HG03439 (cell line): ENCODE measurements at regions not wholly inside any gene's neighbourhood (a gene's known extent, or its start where the extent isn't known, plus 50 kb on each side); places are given as distances from the start of the nearest gene placed in this dataset.

Source experiments
- ATAC-seq: cut with Tn5 transposase; IDR thresholded peaks from one replicate; pipeline ENCODE4 v1.9.1; 2021; ENCODE audit warnings: mild to moderate bottlenecking, moderate library complexity; ENCODE audit not compliant: unreplicated experiment

DNA sequence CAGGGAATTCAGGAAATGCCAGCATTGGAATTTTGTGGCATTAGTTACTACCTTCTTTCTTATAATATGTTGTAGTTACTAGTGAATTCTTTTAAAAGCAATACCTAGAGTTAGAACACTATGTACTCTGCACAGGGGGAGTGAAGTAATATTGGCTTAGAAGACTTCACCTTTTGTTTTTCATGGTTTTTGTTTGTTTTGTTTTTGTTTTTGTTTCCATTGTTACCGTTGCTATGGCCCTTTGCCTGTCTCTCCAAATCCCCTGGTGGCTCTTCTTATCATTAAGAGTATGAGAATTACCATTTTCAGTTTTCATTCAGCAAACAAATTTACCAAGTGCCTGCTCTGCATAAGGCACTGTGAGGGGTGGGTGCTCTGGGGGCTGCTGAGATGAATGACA lies 160.1 kb downstream of the HAUS1 start:
- no peak for ATAC-seq

DNA sequence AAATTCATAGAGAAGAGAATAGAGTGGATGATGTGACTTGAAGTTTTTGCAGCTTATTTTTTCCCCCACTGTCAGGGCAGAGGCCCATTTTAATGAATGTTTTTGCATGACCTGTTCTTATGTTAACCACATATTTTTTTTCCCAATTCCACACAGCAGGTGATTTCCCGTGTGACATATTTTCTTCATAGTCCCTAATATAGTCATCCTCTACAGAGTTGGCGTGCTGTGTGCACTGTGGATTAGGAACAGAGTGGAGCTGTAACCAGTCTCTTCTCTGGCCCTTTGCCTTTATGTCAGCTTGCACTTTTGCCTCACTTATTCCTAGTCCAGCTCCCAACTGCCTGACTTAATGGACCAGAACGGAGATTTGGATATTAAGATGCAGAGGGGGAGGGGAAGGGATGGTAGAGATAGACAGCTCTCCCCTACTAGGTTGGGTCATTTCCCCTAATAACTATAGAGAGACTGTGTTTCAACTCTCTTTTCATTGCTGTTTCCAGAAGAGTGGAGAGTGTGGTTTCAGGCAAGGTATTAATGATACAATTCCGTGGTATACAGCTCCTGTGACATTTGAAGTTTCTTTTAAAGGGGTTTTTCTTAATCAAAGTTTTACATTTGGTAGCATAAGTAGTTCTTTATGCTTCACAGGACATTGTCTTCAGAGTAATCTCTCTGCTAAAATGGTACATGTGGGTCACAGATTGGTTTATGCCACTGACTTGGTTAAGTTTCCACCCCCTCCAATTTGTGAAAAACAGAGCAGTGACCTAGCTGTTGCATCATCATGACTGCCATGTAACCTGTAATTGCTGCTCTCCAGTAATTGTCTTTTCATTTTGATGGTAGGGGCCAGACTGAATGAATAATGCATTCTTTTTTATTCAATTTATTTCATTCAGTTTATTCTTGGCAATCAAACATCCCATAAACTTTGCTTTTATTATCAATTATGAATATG lies 161.3 kb downstream of the HAUS1 start:
- ATAC-seq: no peak

DNA sequence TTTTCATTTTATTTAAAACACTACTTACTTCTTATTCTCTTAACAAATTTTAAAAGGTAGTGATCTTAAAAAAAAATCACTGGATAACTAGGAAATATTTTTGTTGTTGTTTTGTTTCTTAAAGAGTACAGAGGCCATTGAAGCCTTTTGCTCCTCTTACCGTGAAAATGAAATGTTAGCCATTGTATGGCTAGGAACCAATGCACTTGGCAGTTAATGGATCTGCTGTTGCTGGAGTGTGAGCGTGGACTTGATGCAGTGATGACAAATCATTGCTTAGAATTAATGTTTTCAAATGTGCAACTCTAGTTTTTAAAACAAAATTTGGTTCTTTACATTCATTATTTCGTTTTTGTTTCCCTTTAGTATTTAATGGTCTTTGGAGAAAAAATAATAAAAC lies 162.3 kb downstream of the HAUS1 start:
- no peak for ATAC-seq

DNA sequence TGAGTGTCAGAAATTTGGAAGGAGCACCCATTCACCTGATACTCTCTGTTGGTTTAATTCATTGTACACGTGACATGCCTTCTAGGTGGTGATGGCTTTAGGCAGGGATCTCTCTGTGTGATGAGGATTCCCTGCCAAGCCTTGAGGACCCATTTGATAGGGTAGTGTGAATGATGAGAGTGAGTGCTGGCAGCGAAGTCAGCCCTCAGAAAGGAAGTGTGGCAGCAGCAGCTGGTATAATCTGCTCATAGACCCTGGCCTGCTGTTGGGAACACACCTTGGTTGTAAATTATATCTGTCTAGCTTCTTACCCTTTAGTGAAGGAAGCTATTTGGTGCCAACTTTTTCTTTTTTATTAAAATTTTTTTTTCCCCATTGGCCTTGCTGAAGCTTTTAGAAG lies 164.5 kb downstream of the HAUS1 start:
- ATAC-seq: no peak

DNA sequence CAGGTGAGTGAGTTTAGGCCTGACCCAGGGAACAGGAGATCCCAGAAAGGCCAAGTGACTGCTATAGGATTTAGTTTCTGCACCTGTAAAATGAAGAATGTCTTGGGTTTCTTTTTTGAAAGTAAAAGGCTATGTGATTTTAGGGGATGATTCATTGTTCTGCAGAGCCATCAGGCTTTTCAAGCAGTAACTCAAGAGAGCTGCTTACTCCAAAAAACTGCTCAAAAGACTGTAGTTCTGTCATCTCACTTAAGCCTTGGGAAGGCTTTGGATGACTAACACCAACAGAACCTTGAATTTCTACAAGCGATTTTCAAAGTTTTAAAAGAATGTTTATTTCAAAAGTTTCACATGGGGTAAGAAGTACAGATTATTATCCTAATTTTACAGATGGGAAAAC lies 165.1 kb downstream of the HAUS1 start:
- no peak for ATAC-seq

DNA sequence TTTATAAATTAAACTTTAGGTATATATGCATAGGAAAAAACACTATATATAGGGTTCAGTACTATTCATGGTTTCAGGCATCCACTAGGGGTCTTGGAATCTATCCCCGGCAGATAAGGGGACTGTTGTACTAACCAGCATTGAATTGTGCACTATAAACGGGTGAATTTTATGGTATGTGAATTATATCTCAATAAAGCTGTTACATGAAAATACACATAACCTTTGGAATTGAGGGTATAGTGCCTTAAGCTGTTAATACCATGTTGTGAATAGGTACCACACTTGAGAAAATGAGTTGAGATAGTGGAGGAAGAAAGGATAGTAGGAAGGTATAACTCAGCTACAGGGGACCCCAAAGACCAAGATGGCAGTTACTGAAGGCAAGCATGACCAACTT lies 167.3 kb downstream of the HAUS1 start:
- no peak for ATAC-seq

DNA sequence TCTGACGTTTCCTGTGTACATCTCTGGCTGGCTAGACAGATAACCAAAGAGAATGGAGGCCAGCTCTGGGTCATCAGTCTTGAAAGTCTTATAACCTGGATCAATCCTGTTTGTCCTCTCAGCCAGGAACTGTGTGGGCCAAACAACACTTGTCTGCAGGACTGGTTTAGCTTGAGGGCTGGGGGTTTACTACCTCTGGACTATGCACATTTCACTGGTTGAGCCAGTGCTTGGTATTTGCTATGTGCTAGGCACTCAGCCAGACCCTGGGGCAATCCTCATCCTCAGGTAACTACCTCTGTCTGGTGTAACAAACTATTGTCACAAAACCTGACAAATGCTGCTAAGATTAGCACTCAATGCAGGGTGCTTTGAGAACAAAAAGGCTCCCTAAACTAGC lies 169.7 kb downstream of the HAUS1 start:
- no peak for ATAC-seq

DNA sequence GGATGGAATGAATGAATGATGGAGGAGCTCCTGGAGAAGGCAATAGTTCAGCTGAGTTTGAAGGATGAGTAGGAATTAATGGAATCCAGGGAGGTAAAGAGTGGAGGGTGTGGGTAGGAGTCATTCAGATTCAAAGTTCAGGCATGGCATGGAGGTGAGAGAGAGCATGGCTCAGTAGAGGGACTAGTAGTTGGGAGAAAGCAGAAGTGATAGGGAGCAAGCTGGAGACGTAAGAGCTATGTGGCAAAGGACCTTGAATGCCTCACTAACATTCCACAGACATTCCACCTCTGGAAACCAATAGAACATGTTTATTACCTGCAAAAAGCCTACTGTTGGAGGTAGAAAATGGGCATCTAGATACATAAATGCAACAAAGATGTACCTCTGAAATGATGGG lies 170.1 kb downstream of the HAUS1 start:
- no peak for ATAC-seq

DNA sequence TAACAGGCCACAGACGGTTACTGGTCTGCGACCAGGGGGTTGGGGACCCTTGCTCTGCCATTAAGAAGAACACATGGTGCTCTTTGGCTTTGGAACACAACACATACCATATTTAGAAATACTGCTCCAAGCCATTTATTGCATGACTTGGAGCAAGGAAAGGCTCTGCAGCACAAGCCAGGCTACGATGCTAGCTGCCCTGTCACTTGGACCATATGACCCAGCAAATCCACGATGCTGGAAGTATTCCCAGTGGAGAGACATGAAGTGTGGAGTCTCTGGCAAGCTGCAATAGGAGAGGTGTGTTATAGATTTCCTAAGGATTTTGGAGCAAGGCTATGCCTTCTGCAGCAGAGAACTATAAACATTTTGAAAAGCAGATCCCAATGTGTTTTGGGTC lies 171.2 kb downstream of the HAUS1 start:
- no peak for ATAC-seq

DNA sequence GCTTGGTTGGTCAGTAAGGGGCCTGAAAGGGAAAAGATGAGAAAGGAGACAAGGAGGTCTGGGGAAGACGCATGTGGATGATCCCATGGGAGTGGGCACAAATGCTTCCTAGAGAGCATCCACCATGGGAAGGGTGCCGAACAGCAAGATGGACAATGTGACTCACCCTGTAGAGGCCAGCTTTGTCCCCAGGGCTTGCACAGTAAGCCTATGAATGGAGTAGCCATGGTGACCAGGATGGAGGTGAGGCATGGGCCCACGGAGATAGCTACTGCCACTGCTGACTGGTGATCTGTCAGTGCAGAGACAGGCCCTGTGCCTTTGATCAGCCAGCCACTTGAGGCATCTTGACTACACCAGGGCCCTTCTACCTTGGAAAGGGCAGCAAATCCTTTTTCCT lies 172.6 kb downstream of the HAUS1 start:
- no peak for ATAC-seq

DNA sequence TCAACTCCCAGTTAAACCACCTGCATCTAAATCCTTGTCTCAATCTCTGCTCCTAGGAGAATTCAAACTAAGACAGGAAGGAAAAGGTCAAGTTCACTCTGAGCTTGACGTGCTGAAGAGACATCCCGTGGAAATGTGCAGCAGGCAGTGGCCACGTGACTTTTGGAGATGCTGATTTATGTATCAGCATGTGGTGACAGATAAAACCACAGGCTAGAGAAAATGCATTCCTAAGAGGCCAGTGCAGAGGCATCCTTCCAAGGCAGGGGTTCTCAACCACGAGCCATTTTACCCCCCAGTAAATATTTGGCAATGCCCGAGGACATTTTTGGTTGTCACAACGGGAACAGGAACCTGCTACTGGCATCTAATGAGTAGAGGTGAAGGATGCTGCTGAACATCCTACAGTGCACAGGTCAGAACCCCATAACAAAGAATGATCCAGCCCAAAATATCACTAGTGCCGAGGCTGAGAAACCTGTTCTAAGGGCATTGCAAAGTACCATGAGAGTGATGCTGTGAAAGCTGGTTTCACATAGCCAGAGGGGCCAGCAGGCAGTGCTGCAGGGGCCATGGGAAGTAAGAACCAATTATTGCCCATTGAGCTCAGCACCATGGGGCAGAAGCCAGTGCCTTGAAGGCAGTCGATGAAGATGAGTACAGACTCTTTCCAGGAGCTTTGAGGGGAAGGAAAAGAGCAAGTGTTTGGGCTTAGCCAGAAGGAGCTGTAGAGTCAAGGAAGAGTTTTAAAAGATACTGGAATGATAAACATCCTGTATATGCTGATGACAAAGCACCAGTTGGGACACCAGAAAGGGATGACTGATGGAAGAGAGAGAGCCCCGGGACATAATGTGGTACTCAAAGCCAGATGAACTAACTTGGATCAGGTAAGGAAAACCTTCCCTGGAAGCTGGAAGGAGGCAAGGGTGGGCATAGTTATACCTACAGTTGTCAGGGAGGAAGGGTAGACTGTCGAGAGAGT lies 174.6 kb downstream of the HAUS1 start:
- ATAC-seq: no peak

DNA sequence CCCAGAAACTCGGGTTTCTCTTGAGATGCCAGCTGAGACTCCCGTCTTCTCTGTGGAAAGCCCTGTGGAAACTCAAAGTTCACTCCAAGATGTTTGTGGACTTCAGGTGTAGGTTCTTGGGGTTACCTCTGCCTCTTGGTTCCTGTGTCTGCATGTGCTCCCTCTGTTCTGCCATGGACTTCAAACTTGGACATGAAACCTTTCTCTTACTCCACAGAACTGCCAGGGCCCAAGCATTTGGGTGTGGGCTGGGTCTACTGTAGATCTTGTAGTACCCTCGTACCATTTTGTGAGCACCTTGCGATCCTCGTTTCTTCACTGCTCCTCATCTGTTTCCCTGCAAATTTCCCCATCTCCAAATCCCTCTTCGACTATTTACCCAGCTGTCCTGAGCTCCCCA lies 175.5 kb downstream of the HAUS1 start:
- ATAC-seq: no peak

DNA sequence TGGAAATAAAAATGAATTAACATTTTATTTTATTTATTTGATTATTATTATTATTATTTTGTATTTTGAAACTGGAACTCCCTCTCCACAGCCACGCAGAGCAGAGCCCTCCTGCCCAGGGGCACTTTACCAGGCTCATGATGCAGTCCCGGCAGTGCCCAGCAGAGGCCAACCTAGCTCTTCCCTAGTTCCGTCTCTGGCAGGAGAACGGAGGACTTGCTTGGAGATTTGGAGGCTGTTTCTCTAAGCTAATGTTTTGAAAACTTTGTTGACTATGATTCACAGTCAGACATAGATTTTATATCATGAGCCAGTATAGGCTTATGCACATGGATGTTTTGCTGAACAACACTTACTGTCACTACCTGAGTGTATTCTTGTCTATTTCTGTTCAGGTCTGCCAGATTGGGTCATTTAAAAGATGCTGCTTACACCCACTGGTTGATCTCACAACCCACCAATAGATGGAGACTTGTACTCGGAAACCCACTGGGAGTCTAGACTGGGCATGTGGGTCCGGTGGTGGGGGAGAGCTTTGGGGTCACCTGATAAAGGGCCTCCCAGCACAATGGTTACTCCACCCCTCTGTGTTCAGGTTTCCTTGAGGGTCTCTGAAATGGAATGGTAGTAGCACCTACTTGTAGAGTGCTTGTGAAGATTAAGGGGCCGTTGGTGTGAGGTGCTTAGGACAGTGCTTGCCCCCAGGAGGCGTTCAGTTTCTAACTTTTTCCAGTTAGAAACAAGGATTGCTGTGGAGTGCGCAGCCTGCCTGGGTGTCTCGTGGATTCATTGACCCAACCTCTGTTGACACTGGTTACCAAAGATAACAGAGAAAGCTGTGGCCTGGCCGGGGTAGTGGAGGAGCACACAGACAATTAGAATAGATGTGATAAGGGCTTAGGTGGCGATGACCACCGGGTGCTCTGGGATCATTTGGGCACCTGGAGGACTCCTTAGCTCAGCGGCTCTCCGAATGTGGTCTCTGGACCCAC lies 177.3 kb downstream of the HAUS1 start:
- no peak for ATAC-seq

DNA sequence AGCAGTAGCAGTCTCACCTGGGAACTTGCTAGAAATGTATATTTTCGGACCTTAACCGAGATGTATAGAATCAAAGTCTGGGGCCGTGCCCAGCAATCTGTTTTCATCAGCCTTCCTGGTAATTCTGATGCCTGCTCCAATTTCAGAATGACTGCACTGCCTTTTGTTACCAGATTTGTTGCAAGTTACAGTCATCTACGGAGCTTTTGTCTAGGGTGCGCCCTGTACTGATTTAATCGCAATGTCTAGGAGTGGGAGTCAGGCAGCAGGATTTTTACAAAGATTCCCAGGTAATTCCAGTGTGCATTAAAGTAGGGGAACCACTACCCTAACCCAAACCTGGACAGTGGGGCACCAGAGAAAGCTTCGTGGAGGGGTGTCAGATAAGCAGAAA lies 178.0 kb downstream of the HAUS1 start:
- ATAC-seq: no peak

DNA sequence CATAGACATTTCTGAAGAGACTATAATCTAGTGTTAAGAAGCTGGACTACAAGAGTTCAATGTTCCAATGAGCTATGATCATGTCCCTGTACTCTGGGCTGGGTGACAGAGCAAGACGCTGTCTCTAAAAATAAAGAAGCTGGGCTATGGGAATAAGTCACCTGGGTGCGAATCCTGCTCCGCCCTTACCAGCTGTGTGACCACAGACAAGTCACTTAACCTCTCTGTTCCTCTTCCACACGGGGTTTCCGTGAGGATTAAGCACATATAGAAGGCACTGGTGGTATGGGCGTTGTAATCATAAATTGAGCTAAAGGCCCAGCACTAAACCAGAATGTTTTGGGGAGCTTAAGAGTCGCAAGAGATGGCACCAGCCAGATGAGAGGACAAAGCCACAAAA lies 178.5 kb downstream of the HAUS1 start:
- ATAC-seq: no peak

DNA sequence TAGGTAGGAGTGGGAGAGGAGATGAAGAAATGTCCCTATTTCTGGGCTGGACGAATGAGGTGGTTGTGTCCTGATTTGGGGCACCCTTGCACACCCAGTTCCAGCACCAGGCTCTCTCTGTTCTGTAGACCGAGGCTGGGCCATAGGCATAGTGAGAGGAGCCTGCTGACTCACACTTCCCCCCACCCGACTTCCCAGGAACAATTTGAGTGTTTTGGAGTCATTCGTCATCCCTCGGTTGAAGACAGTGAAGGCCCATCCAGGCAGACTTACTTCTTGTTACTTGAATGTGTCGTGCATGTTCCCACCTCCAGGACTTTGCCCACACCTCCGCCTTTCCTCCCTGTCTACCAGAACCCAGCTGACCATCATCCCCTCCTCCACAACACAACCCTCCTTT lies 179.1 kb downstream of the HAUS1 start:
- no peak for ATAC-seq

DNA sequence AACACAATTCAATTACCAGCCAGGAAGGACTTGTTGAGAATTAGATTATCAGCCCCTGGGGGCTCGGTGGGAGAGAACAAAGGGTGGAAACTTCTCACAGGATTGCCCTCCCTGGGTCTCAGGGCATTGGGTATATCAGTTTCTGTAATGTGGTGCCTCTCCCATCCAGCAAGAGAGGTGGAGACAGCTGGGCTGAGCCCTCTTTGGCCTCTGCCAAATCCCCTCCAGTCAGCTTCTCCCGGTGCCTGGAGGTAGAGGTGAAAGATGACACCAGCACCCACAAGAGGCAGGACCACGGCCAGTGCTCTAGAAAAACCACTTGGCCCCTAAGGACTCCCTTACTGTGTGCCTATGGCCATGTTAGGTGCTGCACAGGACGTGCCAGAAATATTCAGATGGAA lies 179.7 kb downstream of the HAUS1 start:
- ATAC-seq: no peak

DNA sequence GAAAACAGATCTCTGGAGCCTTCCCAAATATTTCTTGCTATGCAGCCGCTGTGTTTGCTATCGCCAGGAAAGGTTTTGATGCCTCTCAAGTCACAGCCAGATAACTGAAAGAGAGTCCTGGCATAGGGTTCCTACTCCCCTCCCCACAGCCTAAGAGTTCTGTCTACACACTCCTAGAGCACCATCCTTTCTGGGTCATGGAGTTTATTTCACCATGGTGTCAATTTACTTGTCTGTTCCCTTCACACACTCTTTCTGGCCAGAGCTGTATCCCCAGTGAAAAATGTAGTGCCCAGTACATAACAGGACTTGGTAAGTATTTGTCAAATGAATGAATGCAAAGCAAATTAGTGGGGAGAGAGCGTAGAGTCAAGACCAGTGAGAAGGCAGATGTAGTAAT lies 185.3 kb downstream of the HAUS1 start:
- no peak for ATAC-seq

DNA sequence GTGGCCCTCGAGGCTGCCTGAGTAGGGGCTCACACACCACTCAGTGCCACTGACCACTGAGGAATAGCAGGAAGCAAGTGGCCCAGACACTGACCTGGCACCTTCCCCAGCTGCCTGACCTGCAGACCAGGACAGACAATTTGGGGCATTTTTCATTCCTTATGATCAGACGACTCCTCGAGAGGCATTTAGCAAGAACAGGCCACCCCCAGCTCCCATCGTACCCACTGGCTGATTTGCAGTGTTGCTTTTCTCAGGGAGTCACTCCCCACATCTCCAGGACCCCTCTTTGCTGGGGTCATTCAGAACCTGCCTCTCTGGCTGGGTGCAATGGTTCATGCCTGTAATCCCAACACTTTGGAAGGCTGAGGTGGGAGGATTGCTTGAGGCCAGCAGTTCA lies 185.7 kb downstream of the HAUS1 start:
- ATAC-seq: no peak

DNA sequence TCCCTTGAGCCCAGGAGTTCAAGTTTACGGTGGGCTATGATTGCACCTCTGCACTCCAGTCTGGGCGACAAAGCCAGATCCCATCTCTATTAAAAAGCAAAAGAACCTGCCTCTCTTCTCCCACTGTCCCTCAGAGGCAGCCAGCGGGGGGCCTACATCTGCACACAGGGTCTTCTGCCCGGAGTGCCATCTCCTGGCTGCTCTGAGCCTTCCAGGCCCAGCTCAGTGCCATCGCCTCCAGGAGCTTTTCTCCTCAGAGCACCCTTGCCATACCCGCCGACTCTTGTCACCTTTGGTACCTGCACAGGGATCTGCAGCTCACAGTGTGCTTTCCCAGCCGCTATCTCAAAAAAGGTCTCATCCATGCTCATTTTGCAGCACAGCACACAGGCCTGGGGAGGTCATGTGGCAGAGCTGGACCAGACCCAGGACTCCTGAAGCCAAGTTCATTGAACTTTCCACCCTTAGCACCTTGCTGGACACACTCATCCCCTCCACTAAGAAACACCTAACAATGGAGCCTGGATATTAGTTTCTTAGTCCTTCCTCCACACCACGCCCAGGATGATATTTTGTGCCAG lies 186.3 kb downstream of the HAUS1 start:
- no peak for ATAC-seq
